ENCODE measurements at regions not wholly inside any gene's neighbourhood (a gene's known extent, or its start where the extent isn't known, plus 50 kb on each side); places are given as distances from the start of the nearest gene placed in this dataset.

- TF ChIP-seq, protein P1, sequence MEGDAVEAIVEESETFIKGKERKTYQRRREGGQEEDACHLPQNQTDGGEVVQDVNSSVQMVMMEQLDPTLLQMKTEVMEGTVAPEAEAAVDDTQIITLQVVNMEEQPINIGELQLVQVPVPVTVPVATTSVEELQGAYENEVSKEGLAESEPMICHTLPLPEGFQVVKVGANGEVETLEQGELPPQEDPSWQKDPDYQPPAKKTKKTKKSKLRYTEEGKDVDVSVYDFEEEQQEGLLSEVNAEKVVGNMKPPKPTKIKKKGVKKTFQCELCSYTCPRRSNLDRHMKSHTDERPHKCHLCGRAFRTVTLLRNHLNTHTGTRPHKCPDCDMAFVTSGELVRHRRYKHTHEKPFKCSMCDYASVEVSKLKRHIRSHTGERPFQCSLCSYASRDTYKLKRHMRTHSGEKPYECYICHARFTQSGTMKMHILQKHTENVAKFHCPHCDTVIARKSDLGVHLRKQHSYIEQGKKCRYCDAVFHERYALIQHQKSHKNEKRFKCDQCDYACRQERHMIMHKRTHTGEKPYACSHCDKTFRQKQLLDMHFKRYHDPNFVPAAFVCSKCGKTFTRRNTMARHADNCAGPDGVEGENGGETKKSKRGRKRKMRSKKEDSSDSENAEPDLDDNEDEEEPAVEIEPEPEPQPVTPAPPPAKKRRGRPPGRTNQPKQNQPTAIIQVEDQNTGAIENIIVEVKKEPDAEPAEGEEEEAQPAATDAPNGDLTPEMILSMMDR (conservative IDR thresholded peaks at IDR 0.05; ENCODE audit: low read depth, low read length): no peak
- TF ChIP-seq CHD1 (IDR thresholded peaks at IDR 0.05; ENCODE audit: low read depth, low read length) (no peak), POLR2A (IDR thresholded peaks at IDR 0.05; ENCODE audit: low read depth, low read length) (no peak), RAD21 (IDR thresholded peaks at IDR 0.05; ENCODE audit: low read length) (no peak), MXI1 (IDR thresholded peaks at IDR 0.05; ENCODE audit: borderline replicate concordance, low read depth, low read length) (no peak), SMC3 (IDR thresholded peaks at IDR 0.05; ENCODE audit: low read depth, low read length) (no peak), MAFK (IDR thresholded peaks at IDR 0.05; ENCODE audit: low read depth, low read length) (no peak), RCOR1 (IDR thresholded peaks at IDR 0.05; ENCODE audit: insufficient replicate concordance, low read length) (no peak), USF2 (IDR thresholded peaks at IDR 0.05; ENCODE audit: low read depth, low read length) (no peak), FOS (IDR thresholded peaks at IDR 0.05; ENCODE audit: low read depth, low read length) (no peak), BHLHE40 (IDR thresholded peaks at IDR 0.05; ENCODE audit: low read depth, low read length) (no peak), NFE2L2 (IDR thresholded peaks at IDR 0.05; ENCODE audit: low read depth, low read length) (no peak), CEBPB (IDR thresholded peaks at IDR 0.05; ENCODE audit: low read depth, low read length) (no peak)
- TF ChIP-seq, protein P2, sequence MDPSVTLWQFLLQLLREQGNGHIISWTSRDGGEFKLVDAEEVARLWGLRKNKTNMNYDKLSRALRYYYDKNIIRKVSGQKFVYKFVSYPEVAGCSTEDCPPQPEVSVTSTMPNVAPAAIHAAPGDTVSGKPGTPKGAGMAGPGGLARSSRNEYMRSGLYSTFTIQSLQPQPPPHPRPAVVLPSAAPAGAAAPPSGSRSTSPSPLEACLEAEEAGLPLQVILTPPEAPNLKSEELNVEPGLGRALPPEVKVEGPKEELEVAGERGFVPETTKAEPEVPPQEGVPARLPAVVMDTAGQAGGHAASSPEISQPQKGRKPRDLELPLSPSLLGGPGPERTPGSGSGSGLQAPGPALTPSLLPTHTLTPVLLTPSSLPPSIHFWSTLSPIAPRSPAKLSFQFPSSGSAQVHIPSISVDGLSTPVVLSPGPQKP (IDR thresholded peaks at IDR 0.05; ENCODE audit: borderline replicate concordance, low read depth, low read length): no peak
These were observed 92.7 kb upstream of the MGAT5 start for GRCh38 chr2:134161170-134161547.
